ENCODE measurements at regions not wholly inside any gene's neighbourhood (a gene's known extent, or its start where the extent isn't known, plus 50 kb on each side); places are given as distances from the start of the nearest gene placed in this dataset.
"Not testable (repeated sequence)": the region's sequence is repeated elsewhere in the genome, so short reads cannot be mapped to it uniquely, and the experiment has no call there.

- TF ChIP-seq CTCF (IDR thresholded peaks at IDR 0.05; ENCODE audit: insufficient read depth, low read length, poor library complexity, severe bottlenecking): no peak
Observed at GRCh38 chr20:55348223-55348622, 657.1 kb downstream of the CBLN4 start.

DNA sequence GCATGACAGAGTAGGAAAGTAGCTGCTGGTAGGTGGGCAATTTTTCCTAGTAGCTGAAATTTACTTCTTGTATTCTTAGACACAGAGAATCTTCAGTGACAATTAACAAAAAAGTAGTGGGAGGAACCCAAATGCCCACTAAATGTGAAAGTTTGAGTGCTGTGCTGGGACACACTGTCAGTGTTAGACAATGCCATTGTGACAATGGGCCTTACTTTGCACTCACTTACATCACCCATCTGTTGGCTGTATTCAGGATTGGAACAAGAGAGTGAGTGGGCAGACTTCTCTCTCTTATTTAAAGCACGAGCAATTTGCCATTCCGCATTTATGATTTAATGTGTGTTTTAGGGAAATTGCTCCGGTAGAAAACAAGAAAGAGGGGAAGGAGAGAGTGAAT is 662.5 kb downstream of the CBLN4 start:
- DNase-seq (ENCODE audit: extremely low read depth, insufficient read length): no peak
- Histone ChIP-seq H3K27me3 (replicated peaks; ENCODE audit: control insufficient read depth, insufficient read depth, low read length) (no peaks in the 10 kb centered on the region), H3K36me3 (ENCODE audit: control insufficient read depth, insufficient read depth, low read length) (no peaks in the 10 kb centered on the region), H3K4me3 (replicated peaks; ENCODE audit: low read depth, low read length) (no peak overlapping the region)
- no peak for TF ChIP-seq CTCF (IDR thresholded peaks at IDR 0.05; ENCODE audit: insufficient read depth, low read length, poor library complexity, severe bottlenecking)

More at GRCh38 chr20:55348223-55348622, 657.1 kb downstream of the CBLN4 start:
- no peak overlapping the region for H3K4me3 ChIP-seq (replicated peaks; ENCODE audit: low read depth, low read length)
- no peaks in the 10 kb centered on the region for H3K36me3 ChIP-seq (ENCODE audit: control insufficient read depth, insufficient read depth, low read length)
- DNase-seq (ENCODE audit: extremely low read depth, insufficient read length): no peak
- no peaks in the 10 kb centered on the region for H3K27me3 ChIP-seq (replicated peaks; ENCODE audit: control insufficient read depth, insufficient read depth, low read length)

DNA sequence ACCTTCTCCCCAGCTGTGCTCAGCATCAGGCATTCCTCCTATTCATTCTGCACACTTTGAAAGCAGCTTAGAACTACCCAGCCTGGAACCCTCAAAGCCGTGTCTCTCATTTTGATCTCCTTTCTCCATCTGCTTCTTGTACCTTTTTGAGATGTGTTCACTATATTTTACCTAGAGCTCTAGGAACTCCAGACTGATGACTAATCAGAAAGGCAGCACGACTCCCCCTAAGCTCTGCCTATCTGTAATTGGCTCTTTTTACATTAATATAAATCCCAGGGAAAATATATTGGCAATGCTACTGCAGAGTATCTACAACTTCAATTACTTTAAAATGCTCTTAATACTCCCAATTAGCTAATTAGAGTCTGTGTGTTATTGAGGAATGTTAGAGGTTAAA is 671.5 kb downstream of the CBLN4 start:
- no peak for DNase-seq (ENCODE audit: extremely low read depth, insufficient read length)
- no peak for TF ChIP-seq CTCF (IDR thresholded peaks at IDR 0.05; ENCODE audit: insufficient read depth, low read length, poor library complexity, severe bottlenecking)
- H3K4me3 ChIP-seq (replicated peaks; ENCODE audit: low read depth, low read length): no peak overlapping the region

DNA sequence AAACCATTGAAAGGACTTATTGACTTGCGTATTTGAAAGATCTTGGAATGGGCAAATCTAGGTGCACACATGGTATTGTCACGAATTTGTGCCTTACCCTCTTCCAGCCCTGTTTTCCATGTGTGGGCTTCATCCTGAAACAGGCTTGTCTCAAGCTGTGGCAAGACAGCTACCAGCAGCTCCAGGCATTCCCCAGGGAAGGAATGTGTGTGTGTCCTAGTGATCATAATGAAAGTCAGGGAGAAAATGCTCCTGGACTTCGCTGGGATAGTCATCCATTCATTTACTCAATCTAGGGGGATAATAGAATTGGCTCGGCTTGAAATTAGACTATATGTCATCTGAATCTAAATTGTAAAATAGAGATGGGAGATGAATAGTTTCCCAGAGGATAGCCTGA is 676.2 kb downstream of the CBLN4 start:
- DNase-seq (ENCODE audit: extremely low read depth, insufficient read length): no peak
- TF ChIP-seq CTCF (IDR thresholded peaks at IDR 0.05; ENCODE audit: insufficient read depth, low read length, poor library complexity, severe bottlenecking): no peak
- no peaks in the 10 kb centered on the region for H3K27me3 ChIP-seq (replicated peaks; ENCODE audit: control insufficient read depth, insufficient read depth, low read length)
- no peak overlapping the region for H3K4me3 ChIP-seq (replicated peaks; ENCODE audit: low read depth, low read length)
- H3K36me3 ChIP-seq (ENCODE audit: control insufficient read depth, insufficient read depth, low read length): no peaks in the 10 kb centered on the region

More for the DNA sequence above, 671.5 kb downstream of the CBLN4 start:
- Histone ChIP-seq H3K36me3 (ENCODE audit: control insufficient read depth, insufficient read depth, low read length) (no peaks in the 10 kb centered on the region), H3K27me3 (replicated peaks; ENCODE audit: control insufficient read depth, insufficient read depth, low read length) (no peaks in the 10 kb centered on the region)

DNA sequence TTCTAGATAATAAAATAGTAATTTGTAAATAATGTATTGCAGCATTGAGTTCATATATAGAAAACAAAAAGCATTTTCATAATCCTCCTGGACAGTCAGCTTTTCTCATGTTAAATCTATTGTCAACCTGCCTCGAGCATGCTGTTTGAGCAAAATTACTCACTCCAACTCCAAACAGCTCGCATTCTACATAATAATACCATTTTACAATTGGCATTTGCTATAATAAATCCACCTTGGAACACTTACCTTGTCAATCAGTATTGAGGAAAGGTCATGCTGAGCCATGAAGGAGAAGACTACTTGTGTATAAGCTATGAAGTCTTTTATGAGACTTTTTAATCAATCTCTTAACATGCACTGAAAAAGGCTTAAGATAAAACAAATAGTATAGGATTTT is 682.6 kb downstream of the CBLN4 start:
- H3K4me3 ChIP-seq (replicated peaks; ENCODE audit: low read depth, low read length): no peak overlapping the region
- no peaks in the 10 kb centered on the region for H3K36me3 ChIP-seq (ENCODE audit: control insufficient read depth, insufficient read depth, low read length)
- no peaks in the 10 kb centered on the region for H3K27me3 ChIP-seq (replicated peaks; ENCODE audit: control insufficient read depth, insufficient read depth, low read length)
- no peak for DNase-seq (ENCODE audit: extremely low read depth, insufficient read length)
- no peak for TF ChIP-seq CTCF (IDR thresholded peaks at IDR 0.05; ENCODE audit: insufficient read depth, low read length, poor library complexity, severe bottlenecking)

GRCh38 chr20:55316753-55317152 is 688.6 kb downstream of the CBLN4 start:
- no peak for TF ChIP-seq CTCF (IDR thresholded peaks at IDR 0.05; ENCODE audit: insufficient read depth, low read length, poor library complexity, severe bottlenecking)
- DNase-seq (ENCODE audit: extremely low read depth, insufficient read length): no peak
- Histone ChIP-seq H3K36me3 (ENCODE audit: control insufficient read depth, insufficient read depth, low read length) (no peaks in the 10 kb centered on the region), H3K27me3 (replicated peaks; ENCODE audit: control insufficient read depth, insufficient read depth, low read length) (no peaks in the 10 kb centered on the region), H3K4me3 (replicated peaks; ENCODE audit: low read depth, low read length) (no peak overlapping the region)

- not testable (repeated sequence) for H3K27me3 ChIP-seq (replicated peaks; ENCODE audit: control insufficient read depth, insufficient read depth, low read length); H3K36me3 ChIP-seq (ENCODE audit: control insufficient read depth, insufficient read depth, low read length); DNase-seq (ENCODE audit: extremely low read depth, insufficient read length); H3K4me3 ChIP-seq (replicated peaks; ENCODE audit: low read depth, low read length)
Observed at GRCh38 chr20:55310844-55311243, 694.5 kb downstream of the CBLN4 start.
